ENCODE measurements at regions not wholly inside any gene's neighbourhood (a gene's known extent, or its start where the extent isn't known, plus 50 kb on each side); places are given as distances from the start of the nearest gene placed in this dataset.

GRCh38 chr6:167396659-167397490, 72.0 kb downstream of the TTLL2 start (continued):
- no peak; the same call in 1 of the 2 replicates for TF ChIP-seq PATZ1 (CRISPR knock-in tag; IDR thresholded peaks at IDR 0.05)
- no peak for TF ChIP-seq PHF8 (CRISPR knock-in tag; IDR thresholded peaks at IDR 0.05)
- TF ChIP-seq ZNF724P (CRISPR knock-in tag; IDR thresholded peaks at IDR 0.05; ENCODE audit: borderline replicate concordance), result no peak
- TF ChIP-seq SATB2 (CRISPR knock-in tag; IDR thresholded peaks at IDR 0.05), result no peak
- TF ChIP-seq STAT6 (CRISPR knock-in tag; IDR thresholded peaks at IDR 0.05; ENCODE audit: borderline replicate concordance), result peak; percentile 89; the same call in 1 of the 2 replicates
- 0 out of 2 replicates have a peak, but pooled peaks have one; percentile 3 for TF ChIP-seq SMAD1 (CRISPR knock-in tag; IDR thresholded peaks at IDR 0.05; ENCODE audit: borderline replicate concordance, low read depth)
- TF ChIP-seq PBX2 (CRISPR knock-in tag; IDR thresholded peaks at IDR 0.05), result no peak
- TF ChIP-seq, protein P1, sequence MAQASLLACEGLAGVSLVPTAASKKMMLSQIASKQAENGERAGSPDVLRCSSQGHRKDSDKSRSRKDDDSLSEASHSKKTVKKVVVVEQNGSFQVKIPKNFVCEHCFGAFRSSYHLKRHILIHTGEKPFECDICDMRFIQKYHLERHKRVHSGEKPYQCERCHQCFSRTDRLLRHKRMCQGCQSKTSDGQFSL (CRISPR knock-in tag; IDR thresholded peaks at IDR 0.05), result no peak; the same call in 1 of the 2 replicates
- TF ChIP-seq CHD4 (IDR thresholded peaks at IDR 0.05; ENCODE audit: borderline replicate concordance, low read length), result no peak
- no peak for TF ChIP-seq DR1 (CRISPR knock-in tag; IDR thresholded peaks at IDR 0.05)
- peak; percentile 65 for TF ChIP-seq ZFX (CRISPR knock-in tag; IDR thresholded peaks at IDR 0.05; ENCODE audit: low read depth)
- TF ChIP-seq, protein P2, sequence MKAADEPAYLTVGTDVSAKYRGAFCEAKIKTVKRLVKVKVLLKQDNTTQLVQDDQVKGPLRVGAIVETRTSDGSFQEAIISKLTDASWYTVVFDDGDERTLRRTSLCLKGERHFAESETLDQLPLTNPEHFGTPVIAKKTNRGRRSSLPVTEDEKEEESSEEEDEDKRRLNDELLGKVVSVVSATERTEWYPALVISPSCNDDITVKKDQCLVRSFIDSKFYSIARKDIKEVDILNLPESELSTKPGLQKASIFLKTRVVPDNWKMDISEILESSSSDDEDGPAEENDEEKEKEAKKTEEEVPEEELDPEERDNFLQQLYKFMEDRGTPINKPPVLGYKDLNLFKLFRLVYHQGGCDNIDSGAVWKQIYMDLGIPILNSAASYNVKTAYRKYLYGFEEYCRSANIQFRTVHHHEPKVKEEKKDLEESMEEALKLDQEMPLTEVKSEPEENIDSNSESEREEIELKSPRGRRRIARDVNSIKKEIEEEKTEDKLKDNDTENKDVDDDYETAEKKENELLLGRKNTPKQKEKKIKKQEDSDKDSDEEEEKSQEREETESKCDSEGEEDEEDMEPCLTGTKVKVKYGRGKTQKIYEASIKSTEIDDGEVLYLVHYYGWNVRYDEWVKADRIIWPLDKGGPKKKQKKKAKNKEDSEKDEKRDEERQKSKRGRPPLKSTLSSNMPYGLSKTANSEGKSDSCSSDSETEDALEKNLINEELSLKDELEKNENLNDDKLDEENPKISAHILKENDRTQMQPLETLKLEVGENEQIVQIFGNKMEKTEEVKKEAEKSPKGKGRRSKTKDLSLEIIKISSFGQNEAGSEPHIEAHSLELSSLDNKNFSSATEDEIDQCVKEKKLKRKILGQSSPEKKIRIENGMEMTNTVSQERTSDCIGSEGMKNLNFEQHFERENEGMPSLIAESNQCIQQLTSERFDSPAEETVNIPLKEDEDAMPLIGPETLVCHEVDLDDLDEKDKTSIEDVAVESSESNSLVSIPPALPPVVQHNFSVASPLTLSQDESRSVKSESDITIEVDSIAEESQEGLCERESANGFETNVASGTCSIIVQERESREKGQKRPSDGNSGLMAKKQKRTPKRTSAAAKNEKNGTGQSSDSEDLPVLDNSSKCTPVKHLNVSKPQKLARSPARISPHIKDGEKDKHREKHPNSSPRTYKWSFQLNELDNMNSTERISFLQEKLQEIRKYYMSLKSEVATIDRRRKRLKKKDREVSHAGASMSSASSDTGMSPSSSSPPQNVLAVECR (CRISPR knock-in tag; IDR thresholded peaks at IDR 0.05; ENCODE audit: borderline replicate concordance), result no peak; the same call in 1 of the 2 replicates
- TF ChIP-seq, protein P3, sequence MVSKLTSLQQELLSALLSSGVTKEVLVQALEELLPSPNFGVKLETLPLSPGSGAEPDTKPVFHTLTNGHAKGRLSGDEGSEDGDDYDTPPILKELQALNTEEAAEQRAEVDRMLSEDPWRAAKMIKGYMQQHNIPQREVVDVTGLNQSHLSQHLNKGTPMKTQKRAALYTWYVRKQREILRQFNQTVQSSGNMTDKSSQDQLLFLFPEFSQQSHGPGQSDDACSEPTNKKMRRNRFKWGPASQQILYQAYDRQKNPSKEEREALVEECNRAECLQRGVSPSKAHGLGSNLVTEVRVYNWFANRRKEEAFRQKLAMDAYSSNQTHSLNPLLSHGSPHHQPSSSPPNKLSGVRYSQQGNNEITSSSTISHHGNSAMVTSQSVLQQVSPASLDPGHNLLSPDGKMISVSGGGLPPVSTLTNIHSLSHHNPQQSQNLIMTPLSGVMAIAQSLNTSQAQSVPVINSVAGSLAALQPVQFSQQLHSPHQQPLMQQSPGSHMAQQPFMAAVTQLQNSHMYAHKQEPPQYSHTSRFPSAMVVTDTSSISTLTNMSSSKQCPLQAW (CRISPR knock-in tag; IDR thresholded peaks at IDR 0.05), result peak; percentile 75
- no peak; the same call in 1 of the 2 replicates for TF ChIP-seq ZNF547 (CRISPR knock-in tag; IDR thresholded peaks at IDR 0.05)
- no peak for TF ChIP-seq ZKSCAN1 (IDR thresholded peaks at IDR 0.05; ENCODE audit: low read length)
- TF ChIP-seq ZNF30 (CRISPR knock-in tag; IDR thresholded peaks at IDR 0.05), result no peak
